ENCODE measurements at regions not wholly inside any gene's neighbourhood (a gene's known extent, or its start where the extent isn't known, plus 50 kb on each side); places are given as distances from the start of the nearest gene placed in this dataset.

- Mint-ChIP-seq H3K4me3 (no peak overlapping the region), H3K4me1 (peaks cover 3% of the 10 kb centered on the region; the same call in 2 of the 3 replicates), H3K36me3 (ENCODE audit: low read depth) (no peaks in the 10 kb centered on the region), H3K27me3 (ENCODE audit: insufficient read depth, low read depth, poor library complexity) (no peaks in the 10 kb centered on the region), H3K27ac (no peak overlapping the region), H3K9me3 (no peaks in the 10 kb centered on the region; the same call in 2 of the 3 replicates)
- Histone ChIP-seq H3K79me2 (replicated peaks; ENCODE audit: insufficient read depth) (no peaks in the 10 kb centered on the region), H3K4me1 (ENCODE audit: insufficient read depth) (no peaks in the 10 kb centered on the region), H3K27me3 (ENCODE audit: insufficient read depth) (no peaks in the 10 kb centered on the region), H3K9me2 (ENCODE audit: insufficient read depth) (peaks cover 4% of the 10 kb centered on the region; the same call in 1 of the 2 replicates), H2AFZ (no peak overlapping the region), H3K36me3 (ENCODE audit: insufficient read depth) (no peaks in the 10 kb centered on the region), H3K4me2 (no peak overlapping the region), H4K20me1 (replicated peaks; ENCODE audit: insufficient read depth) (no peaks in the 10 kb centered on the region), H3F3A (replicated peaks; ENCODE audit: low read depth) (no peaks in the 10 kb centered on the region), H3K4me3 (no peak overlapping the region), H3K27ac (ENCODE audit: low read depth) (no peak overlapping the region)
- no peak for ATAC-seq
- TF ChIP-seq EZH2phosphoT487 (IDR thresholded peaks at IDR 0.05; ENCODE audit: unreplicated experiment) = no peak
- no peak for TF ChIP-seq POLR2AphosphoS5 (IDR thresholded peaks at IDR 0.05; ENCODE audit: low read depth)
- TF ChIP-seq CREB1 (CRISPR knock-in tag; IDR thresholded peaks at IDR 0.05; ENCODE audit: low read depth) = no peak
- no peak for TF ChIP-seq NANOG (IDR thresholded peaks at IDR 0.05; ENCODE audit: borderline replicate concordance)
- no peak for TF ChIP-seq JUNB (IDR thresholded peaks at IDR 0.05; ENCODE audit: unreplicated experiment)
- TF ChIP-seq CTCF (conservative IDR thresholded peaks at IDR 0.05; ENCODE audit: low read depth in 2 of 2) = no peak
- TF ChIP-seq ZNF331 (CRISPR knock-in tag; IDR thresholded peaks at IDR 0.05; ENCODE audit: low read depth) = no peak
- no peak for TF ChIP-seq STAT1 (IDR thresholded peaks at IDR 0.05; ENCODE audit: unreplicated experiment)
- no peak for TF ChIP-seq ETS1 (IDR thresholded peaks at IDR 0.05)
- no peak for TF ChIP-seq EZH2 (IDR thresholded peaks at IDR 0.05; ENCODE audit: low read depth, unreplicated experiment)
- TF ChIP-seq ZNF462 (CRISPR knock-in tag; IDR thresholded peaks at IDR 0.05) = no peak
- no peak for TF ChIP-seq REST (IDR thresholded peaks at IDR 0.05; ENCODE audit: unreplicated experiment)
- TF ChIP-seq ZNF114 (CRISPR knock-in tag; IDR thresholded peaks at IDR 0.05) = no peak
- no peak for DNase-seq (ENCODE audit: low spot score)
Observed at GRCh38 chr5:162382839-162383238, 315.3 kb downstream of the GABRG2 start.

Measured in GM23338 (cell line).